Ishikawa (cell line): ENCODE measurements at regions not wholly inside any gene's neighbourhood (a gene's known extent, or its start where the extent isn't known, plus 50 kb on each side); places are given as distances from the start of the nearest gene placed in this dataset.

Experiments
- CEBPB ChIP-seq: IDR thresholded peaks from 2 replicates; pipeline ENCODE4 v1.6.1; 2012
- CREB1 ChIP-seq: IDR thresholded peaks from 2 replicates; pipeline ENCODE4 v1.6.1; 2012; ENCODE audit warnings: low read depth
- EGR1 ChIP-seq: IDR thresholded peaks from 2 replicates; pipeline ENCODE4 v1.6.1; 2012
- EP300 ChIP-seq: IDR thresholded peaks from 2 replicates; pipeline ENCODE4 v1.6.1; 2012; ENCODE audit warnings: borderline replicate concordance
- FOXM1 ChIP-seq: IDR thresholded peaks from 2 replicates; pipeline ENCODE4 v1.6.1; 2012; ENCODE audit warnings: low read depth, borderline replicate concordance
- NFIC ChIP-seq: IDR thresholded peaks from 2 replicates; pipeline ENCODE4 v1.6.1; 2012
- RAD21 ChIP-seq: IDR thresholded peaks from 2 replicates; pipeline ENCODE4 v1.6.1; 2012; ENCODE audit warnings: low read depth
- TAF1 ChIP-seq: IDR thresholded peaks from 2 replicates; pipeline ENCODE4 v1.6.1; 2012; ENCODE audit warnings: low read depth, mild to moderate bottlenecking
- TCF12 ChIP-seq: IDR thresholded peaks from 2 replicates; pipeline ENCODE4 v1.6.1; 2012; ENCODE audit warnings: low read depth
- TEAD4 ChIP-seq: IDR thresholded peaks from 2 replicates; pipeline ENCODE4 v1.6.1; 2012
- YY1 ChIP-seq: IDR thresholded peaks from 2 replicates; pipeline ENCODE4 v1.6.1; 2012; ENCODE audit warnings: low read depth
- ZBTB7A ChIP-seq: IDR thresholded peaks from 2 replicates; pipeline ENCODE4 v1.6.1; 2012; ENCODE audit warnings: low read depth
- TF ChIP-seq, protein P1 (sequence below): IDR thresholded peaks from 2 replicates; pipeline ENCODE4 v1.6.1; 2012
- TF ChIP-seq, protein P2 (sequence below): IDR thresholded peaks from 2 replicates; pipeline ENCODE4 v1.6.1; 2012
- TF ChIP-seq, protein P3 (sequence below): IDR thresholded peaks from 2 replicates; pipeline ENCODE4 v1.6.1; 2012; ENCODE audit warnings: low read depth, mild to moderate bottlenecking

DNA sequence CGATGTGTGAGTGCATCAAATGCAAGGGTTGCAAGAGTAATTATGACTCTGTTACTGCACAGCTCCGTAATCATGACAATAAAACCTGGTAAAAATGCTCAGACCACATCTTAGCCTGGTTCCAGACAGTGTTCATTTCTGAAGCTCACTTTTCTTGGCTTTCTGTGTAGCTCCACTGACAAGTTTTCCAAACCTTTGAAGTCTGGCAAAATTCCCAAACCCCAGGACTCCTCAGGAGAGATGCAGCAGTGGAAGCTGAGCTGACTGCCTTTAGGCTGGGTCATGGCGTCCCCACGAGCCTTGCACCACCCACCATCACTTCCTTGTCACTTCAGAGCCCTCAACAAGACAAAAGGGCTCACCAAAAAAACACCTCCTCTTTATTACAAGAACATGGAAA, 131.6 kb upstream of the TAS2R1 start:
- TF ChIP-seq, protein P1, sequence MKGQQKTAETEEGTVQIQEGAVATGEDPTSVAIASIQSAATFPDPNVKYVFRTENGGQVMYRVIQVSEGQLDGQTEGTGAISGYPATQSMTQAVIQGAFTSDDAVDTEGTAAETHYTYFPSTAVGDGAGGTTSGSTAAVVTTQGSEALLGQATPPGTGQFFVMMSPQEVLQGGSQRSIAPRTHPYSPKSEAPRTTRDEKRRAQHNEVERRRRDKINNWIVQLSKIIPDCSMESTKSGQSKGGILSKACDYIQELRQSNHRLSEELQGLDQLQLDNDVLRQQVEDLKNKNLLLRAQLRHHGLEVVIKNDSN: no peak
- no peak for TF ChIP-seq TEAD4
- no peak for TF ChIP-seq CREB1
- TF ChIP-seq TAF1: no peak
- no peak for TF ChIP-seq FOXM1
- no peak for TF ChIP-seq EGR1
- no peak for TF ChIP-seq EP300
- no peak for TF ChIP-seq TCF12
- no peak for TF ChIP-seq ZBTB7A
- TF ChIP-seq NFIC: no peak
- TF ChIP-seq, protein P2, sequence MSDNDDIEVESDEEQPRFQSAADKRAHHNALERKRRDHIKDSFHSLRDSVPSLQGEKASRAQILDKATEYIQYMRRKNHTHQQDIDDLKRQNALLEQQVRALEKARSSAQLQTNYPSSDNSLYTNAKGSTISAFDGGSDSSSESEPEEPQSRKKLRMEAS: no peak
- no peak for TF ChIP-seq YY1
- TF ChIP-seq, protein P3, sequence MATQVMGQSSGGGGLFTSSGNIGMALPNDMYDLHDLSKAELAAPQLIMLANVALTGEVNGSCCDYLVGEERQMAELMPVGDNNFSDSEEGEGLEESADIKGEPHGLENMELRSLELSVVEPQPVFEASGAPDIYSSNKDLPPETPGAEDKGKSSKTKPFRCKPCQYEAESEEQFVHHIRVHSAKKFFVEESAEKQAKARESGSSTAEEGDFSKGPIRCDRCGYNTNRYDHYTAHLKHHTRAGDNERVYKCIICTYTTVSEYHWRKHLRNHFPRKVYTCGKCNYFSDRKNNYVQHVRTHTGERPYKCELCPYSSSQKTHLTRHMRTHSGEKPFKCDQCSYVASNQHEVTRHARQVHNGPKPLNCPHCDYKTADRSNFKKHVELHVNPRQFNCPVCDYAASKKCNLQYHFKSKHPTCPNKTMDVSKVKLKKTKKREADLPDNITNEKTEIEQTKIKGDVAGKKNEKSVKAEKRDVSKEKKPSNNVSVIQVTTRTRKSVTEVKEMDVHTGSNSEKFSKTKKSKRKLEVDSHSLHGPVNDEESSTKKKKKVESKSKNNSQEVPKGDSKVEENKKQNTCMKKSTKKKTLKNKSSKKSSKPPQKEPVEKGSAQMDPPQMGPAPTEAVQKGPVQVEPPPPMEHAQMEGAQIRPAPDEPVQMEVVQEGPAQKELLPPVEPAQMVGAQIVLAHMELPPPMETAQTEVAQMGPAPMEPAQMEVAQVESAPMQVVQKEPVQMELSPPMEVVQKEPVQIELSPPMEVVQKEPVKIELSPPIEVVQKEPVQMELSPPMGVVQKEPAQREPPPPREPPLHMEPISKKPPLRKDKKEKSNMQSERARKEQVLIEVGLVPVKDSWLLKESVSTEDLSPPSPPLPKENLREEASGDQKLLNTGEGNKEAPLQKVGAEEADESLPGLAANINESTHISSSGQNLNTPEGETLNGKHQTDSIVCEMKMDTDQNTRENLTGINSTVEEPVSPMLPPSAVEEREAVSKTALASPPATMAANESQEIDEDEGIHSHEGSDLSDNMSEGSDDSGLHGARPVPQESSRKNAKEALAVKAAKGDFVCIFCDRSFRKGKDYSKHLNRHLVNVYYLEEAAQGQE: no peak
- no peak for TF ChIP-seq RAD21
- no peak for TF ChIP-seq CEBPB

DNA sequence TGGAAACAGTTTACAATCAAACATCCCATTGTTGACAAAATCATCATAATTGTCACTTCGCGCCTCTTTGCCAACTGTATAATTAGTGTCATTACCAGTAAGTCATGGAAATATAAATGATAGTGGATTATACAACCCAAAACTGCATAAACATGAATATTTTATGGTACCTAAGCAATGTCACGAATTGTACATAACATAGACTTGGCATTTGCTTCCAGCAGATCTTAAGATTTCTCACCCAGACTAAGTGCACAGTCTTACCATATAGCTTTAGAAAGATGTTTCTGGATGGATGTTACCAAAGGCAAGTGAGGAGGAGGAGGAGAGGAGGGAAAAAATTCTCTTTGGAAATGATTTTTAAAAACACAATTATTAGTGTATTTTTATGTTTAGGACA, 113.4 kb upstream of the TAS2R1 start:
- TF ChIP-seq, protein P1: no peak
- TF ChIP-seq TEAD4 (no peak), ZBTB7A (no peak), EP300 (no peak), EGR1 (no peak), FOXM1 (no peak), CEBPB (no peak), TAF1 (no peak)
- TF ChIP-seq, protein P3: no peak

DNA sequence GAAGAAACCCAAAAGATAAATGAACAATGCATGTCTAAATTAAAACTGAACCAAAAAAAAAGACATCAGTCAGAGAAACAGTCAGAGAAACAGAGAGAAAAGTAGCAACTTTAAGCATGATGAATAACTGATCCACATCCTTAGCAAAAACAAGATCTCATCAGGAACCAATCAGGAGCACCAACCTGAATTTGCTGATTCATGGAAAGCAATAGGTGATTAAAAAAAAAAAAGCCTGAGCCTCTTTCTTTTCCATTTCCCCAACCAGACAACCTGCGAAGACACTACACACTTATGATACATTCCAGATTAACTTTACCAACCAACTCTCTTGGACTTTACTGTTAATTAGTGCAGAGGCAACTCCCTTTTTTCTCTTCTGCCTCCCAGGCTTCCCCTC, 112.7 kb upstream of the TAS2R1 start:
- TF ChIP-seq CEBPB: no peak
- TF ChIP-seq TAF1: no peak
- TF ChIP-seq TEAD4: no peak
- TF ChIP-seq, protein P3: no peak
- TF ChIP-seq NFIC: no peak
- no peak for TF ChIP-seq FOXM1
- no peak for TF ChIP-seq CREB1
- no peak for TF ChIP-seq YY1
- no peak for TF ChIP-seq RAD21
- TF ChIP-seq EP300: no peak
- TF ChIP-seq, protein P1: no peak
- TF ChIP-seq, protein P2: no peak
- no peak for TF ChIP-seq EGR1
- no peak for TF ChIP-seq ZBTB7A
- TF ChIP-seq TCF12: no peak

DNA sequence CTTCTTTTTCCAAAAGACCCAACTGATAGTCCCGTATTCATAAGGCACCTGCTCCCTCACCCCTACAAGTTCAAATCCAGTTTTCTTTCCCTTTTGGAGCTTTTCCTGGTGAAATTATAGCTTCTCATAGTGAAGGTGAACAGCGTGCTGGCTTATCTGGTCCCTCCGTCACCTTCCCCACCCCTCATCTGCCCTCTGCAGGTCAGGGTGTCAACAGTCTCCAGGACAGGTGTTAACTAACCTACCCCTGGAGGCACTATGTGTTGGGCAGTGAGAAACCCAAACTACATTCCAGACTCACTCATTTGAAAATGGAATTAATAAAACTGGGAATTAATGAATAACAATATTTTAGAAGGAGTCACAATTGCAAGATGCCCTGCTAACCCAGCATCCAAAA, 109.0 kb upstream of the TAS2R1 start:
- TF ChIP-seq TCF12 (no peak), RAD21 (no peak), NFIC (no peak), YY1 (no peak), TAF1 (no peak), CEBPB (no peak), CREB1 (no peak), TEAD4 (no peak), EGR1 (no peak)
- TF ChIP-seq, protein P3: no peak
